Caco-2 (cell line): ENCODE measurements at regions not wholly inside any gene's neighbourhood (a gene's known extent, or its start where the extent isn't known, plus 50 kb on each side); places are given as distances from the start of the nearest gene placed in this dataset.

Experiments used
- BruUV-seq: library from RNA; stranded (reverse); fragments of 400-500 nt; replicated peaks from 2 replicates; lab custom pipeline; 2021; lab: Mats Ljungman, UMichigan
- CTCF ChIA-PET: fragments of 300-600 bp; sonication (Branson Sonifier 250); formaldehyde crosslinking; loops from one replicate; lab custom pipeline; 2022; ENCODE audit warnings: antibody characterized with exemption; lab: Charles Lee
- POLR2A ChIA-PET: fragments of 300-600 bp; sonication (Branson Sonifier 250); formaldehyde crosslinking; loops from one replicate; lab custom pipeline; 2022; ENCODE audit warnings: antibody characterized with exemption; lab: Charles Lee
- DNase-seq, 2 experiments: peaks; one replicate each; pipeline versions ENCODE4 v3.0.0 to v3.0.0-alpha.2; 2020 to 2022
- H3K27me3 ChIP-seq: replicated peaks from 2 replicates; pipeline ENCODE4 v1.6.0; 2011; ENCODE audit warnings: low read length; ENCODE audit not compliant: control insufficient read depth, insufficient read depth
- H3K36me3 ChIP-seq: 2 replicates; pipeline ENCODE4 v1.5.1; 2011; ENCODE audit warnings: low read length; ENCODE audit not compliant: control insufficient read depth, insufficient read depth
- H3K4me1 ChIP-seq: fragments of 250-450 bp; sonication (Bioruptor Pico); 2 replicates; pipeline ENCODE4 v1.5.1; 2020; ENCODE audit warnings: mild to moderate bottlenecking
- H3K4me3 ChIP-seq: 2 replicates; pipeline ENCODE4 v1.5.1; 2011; ENCODE audit warnings: low read depth, mild to moderate bottlenecking, control low read depth, low read length
- H3K9me3 ChIP-seq: fragments of 250-450 bp; sonication (Bioruptor Pico); 2 replicates; pipeline ENCODE4 v1.5.1; 2020; ENCODE audit warnings: mild to moderate bottlenecking, moderate library complexity
- H3K27ac Mint-ChIP-seq: one replicate; pipeline ENCODE4 v1.8.0; 2022; ENCODE audit warnings: mixed read lengths; ENCODE audit not compliant: unreplicated experiment
- H3K27me3 Mint-ChIP-seq: one replicate; pipeline ENCODE4 v1.8.0; 2022; ENCODE audit warnings: mixed read lengths; ENCODE audit not compliant: insufficient read depth, unreplicated experiment
- H3K36me3 Mint-ChIP-seq: one replicate; pipeline ENCODE4 v1.8.0; 2022; ENCODE audit warnings: mild to moderate bottlenecking, mixed read lengths; ENCODE audit not compliant: insufficient read depth, unreplicated experiment
- H3K4me1 Mint-ChIP-seq: one replicate; pipeline ENCODE4 v1.8.0; 2022; ENCODE audit warnings: low read depth, mixed read lengths; ENCODE audit not compliant: unreplicated experiment
- H3K4me3 Mint-ChIP-seq: one replicate; pipeline ENCODE4 v1.8.0; 2022; ENCODE audit warnings: mild to moderate bottlenecking, moderate library complexity, mixed read lengths; ENCODE audit not compliant: unreplicated experiment
- H3K9me3 Mint-ChIP-seq: one replicate; pipeline ENCODE4 v1.8.0; 2022; ENCODE audit warnings: mixed read lengths; ENCODE audit not compliant: unreplicated experiment
- intact Hi-C: fragments of 100-400 bp; cut with micrococcal nuclease; formaldehyde crosslinking; loops from one replicate; pipeline ENCODE4 v1.10.0; 2022; ENCODE audit not compliant: unreplicated experiment
- TF ChIP-seq, protein P1 (sequence below), 2 experiments: fragments of 200-600 bp in 1 of 2; IDR thresholded peaks; 1 replicate in 1 of 2; 2 replicates in 1 of 2; pipeline versions ENCODE4 v1.5.1 to v1.8.0; 2011 to 2022; ENCODE audit warnings: antibody characterized with exemption in 1 of 2, control low read depth in 1 of 2, inconsistent platforms in 1 of 2, low read depth in 1 of 2, low read length in 1 of 2, mild to moderate bottlenecking in 1 of 2, moderate library complexity in 1 of 2; ENCODE audit not compliant: insufficient read depth in 1 of 2, severe bottlenecking in 1 of 2, unreplicated experiment in 1 of 2

DNA sequence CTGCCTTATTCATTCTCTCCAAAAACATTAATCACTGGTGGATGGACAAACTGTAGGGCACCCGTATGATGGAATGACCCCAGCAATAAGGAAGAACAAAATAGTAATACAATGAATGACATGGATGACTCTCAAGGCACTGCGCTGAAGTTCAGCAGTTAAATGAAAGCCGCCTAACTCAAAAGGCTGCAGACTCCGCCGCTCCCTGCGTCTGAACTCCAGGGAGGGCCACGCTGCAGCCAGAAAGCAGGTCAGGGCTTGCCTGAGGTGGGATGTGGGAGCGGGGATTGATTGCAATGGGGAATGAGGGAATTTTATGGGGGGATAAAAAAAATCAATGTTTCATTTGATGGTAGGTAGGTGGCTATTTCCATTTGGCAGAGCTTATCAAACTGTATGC, 86.5 kb upstream of the LAPTM4A start:
- H3K4me3 Mint-ChIP-seq: no peak overlapping the region
- H3K27me3 Mint-ChIP-seq: peaks cover 3% of the 10 kb centered on the region
- ChIA-PET POLR2A (no interaction called here), CTCF (interaction anchor here (1.0 to 2.9 kb wide), 2 partner anchors 87 to 182 kb away, joined by 3 to 18 read pairs; partner anchors contain the start of gene SDC1)
- no peaks in the 10 kb centered on the region for H3K9me3 Mint-ChIP-seq
- Histone ChIP-seq H3K4me1 (no peaks in the 10 kb centered on the region; the same call in 1 of the 2 replicates), H3K27me3 (no peaks in the 10 kb centered on the region), H3K4me3 (no peak overlapping the region), H3K36me3 (no peaks in the 10 kb centered on the region), H3K9me3 (no peaks in the 10 kb centered on the region)
- TF ChIP-seq, protein P1, sequence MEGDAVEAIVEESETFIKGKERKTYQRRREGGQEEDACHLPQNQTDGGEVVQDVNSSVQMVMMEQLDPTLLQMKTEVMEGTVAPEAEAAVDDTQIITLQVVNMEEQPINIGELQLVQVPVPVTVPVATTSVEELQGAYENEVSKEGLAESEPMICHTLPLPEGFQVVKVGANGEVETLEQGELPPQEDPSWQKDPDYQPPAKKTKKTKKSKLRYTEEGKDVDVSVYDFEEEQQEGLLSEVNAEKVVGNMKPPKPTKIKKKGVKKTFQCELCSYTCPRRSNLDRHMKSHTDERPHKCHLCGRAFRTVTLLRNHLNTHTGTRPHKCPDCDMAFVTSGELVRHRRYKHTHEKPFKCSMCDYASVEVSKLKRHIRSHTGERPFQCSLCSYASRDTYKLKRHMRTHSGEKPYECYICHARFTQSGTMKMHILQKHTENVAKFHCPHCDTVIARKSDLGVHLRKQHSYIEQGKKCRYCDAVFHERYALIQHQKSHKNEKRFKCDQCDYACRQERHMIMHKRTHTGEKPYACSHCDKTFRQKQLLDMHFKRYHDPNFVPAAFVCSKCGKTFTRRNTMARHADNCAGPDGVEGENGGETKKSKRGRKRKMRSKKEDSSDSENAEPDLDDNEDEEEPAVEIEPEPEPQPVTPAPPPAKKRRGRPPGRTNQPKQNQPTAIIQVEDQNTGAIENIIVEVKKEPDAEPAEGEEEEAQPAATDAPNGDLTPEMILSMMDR (IDR thresholded peaks at IDR 0.05; ENCODE audit: insufficient read depth in 1 of 2, low read depth in 1 of 2, low read length in 1 of 2, severe bottlenecking in 1 of 2, unreplicated experiment in 1 of 2): no peak
- intact Hi-C loops: no loop called here
- H3K36me3 Mint-ChIP-seq: no peaks in the 10 kb centered on the region
- DNase-seq: no peak
- no peak overlapping the region for H3K27ac Mint-ChIP-seq
- peaks cover 13% of the 10 kb centered on the region for H3K4me1 Mint-ChIP-seq
- BruUV-seq: no TSS peak

DNA sequence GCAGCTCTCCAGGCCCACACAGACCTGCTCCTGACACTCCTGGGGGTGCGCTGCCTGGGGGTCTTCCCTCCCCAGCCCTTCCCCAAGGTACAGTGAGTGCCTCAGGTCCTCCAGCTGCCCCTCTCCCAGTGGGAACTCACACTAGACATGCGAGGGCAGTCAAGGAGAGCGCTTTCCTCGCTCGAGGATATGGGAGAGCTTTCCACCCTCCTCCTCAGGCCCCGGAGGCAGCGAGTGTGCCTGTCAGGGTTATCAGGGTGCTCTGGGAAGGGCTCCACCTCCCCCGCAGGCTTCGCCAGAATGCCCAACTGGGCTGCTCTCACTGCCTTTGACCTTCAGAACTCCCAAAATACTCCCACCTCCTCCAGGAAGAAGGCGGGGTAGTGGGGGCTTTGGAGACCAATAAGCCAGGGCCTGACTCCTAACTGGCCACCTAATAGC, 85.7 kb upstream of the LAPTM4A start:
- Histone ChIP-seq H3K27me3 (no peaks in the 10 kb centered on the region), H3K9me3 (no peaks in the 10 kb centered on the region), H3K36me3 (no peaks in the 10 kb centered on the region), H3K4me1 (no peaks in the 10 kb centered on the region; the same call in 1 of the 2 replicates), H3K4me3 (no peak overlapping the region)
- H3K4me3 Mint-ChIP-seq: no peak overlapping the region
- no peaks in the 10 kb centered on the region for H3K9me3 Mint-ChIP-seq
- H3K36me3 Mint-ChIP-seq: no peaks in the 10 kb centered on the region
- TF ChIP-seq, protein P1 (IDR thresholded peaks at IDR 0.05; ENCODE audit: insufficient read depth in 1 of 2, low read depth in 1 of 2, low read length in 1 of 2, severe bottlenecking in 1 of 2, unreplicated experiment in 1 of 2): no peak
- ChIA-PET CTCF (interaction anchor here (2.9 kb wide), 1 partner anchor 88 kb away, joined by 18 read pairs; the partner anchor contains the start of gene SDC1), POLR2A (no interaction called here)
- DNase-seq: no peak
- H3K4me1 Mint-ChIP-seq: peaks cover 19% of the 10 kb centered on the region
- H3K27me3 Mint-ChIP-seq: peaks cover 3% of the 10 kb centered on the region
- intact Hi-C loops: no loop called here
- BruUV-seq: no TSS peak
- no peak overlapping the region for H3K27ac Mint-ChIP-seq

DNA sequence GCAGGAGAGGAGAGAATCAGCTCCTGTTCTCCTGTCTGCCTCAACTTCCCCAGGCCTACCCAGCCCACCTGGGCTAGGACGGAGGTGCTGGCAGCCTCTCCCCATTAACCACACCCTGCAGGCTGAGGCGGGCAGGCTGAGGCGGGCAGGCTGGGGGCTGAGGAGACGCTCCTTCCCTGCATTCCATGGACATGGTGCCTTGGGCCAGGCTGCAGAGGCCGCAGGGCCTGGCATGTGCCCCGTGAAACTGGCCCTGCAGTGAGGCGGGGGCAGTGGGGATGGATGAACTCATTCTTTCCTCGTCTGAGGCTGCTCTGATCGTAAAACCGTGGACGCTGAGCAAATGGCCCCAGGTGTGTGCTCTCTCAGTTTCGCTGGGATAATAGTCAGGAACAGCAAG, 84.7 kb upstream of the LAPTM4A start:
- POLR2A ChIA-PET: no interaction called here
- no peaks in the 10 kb centered on the region for H3K9me3 ChIP-seq
- TF ChIP-seq, protein P1 (IDR thresholded peaks at IDR 0.05; ENCODE audit: insufficient read depth in 1 of 2, low read depth in 1 of 2, low read length in 1 of 2, severe bottlenecking in 1 of 2, unreplicated experiment in 1 of 2): no peak
- Mint-ChIP-seq H3K36me3 (no peaks in the 10 kb centered on the region), H3K4me3 (no peak overlapping the region), H3K27me3 (peaks cover 3% of the 10 kb centered on the region), H3K4me1 (peaks cover 19% of the 10 kb centered on the region), H3K9me3 (no peaks in the 10 kb centered on the region), H3K27ac (no peak overlapping the region)
- no peak for DNase-seq
- intact Hi-C loops: no loop called here
- no peaks in the 10 kb centered on the region; the same call in 1 of the 2 replicates for H3K4me1 ChIP-seq
- CTCF ChIA-PET: interaction anchor here (0.7 to 1.5 kb wide), 7 partner anchors 41 to 155 kb away, joined by 3 to 22 read pairs (median 4); partner anchors contain the start of gene SDC1
- no peaks in the 10 kb centered on the region for H3K27me3 ChIP-seq
- H3K36me3 ChIP-seq: no peaks in the 10 kb centered on the region
- H3K4me3 ChIP-seq: no peak overlapping the region
- no TSS peak for BruUV-seq
